ENCODE measurements at regions not wholly inside any gene's neighbourhood (a gene's known extent, or its start where the extent isn't known, plus 50 kb on each side); places are given as distances from the start of the nearest gene placed in this dataset.

- TF ChIP-seq FOS (IDR thresholded peaks at IDR 0.05; ENCODE audit: borderline replicate concordance, insufficient read depth, low read length) (no peak), POLR2A (IDR thresholded peaks at IDR 0.05; ENCODE audit: low read depth, low read length) (no peak), CTCF (IDR thresholded peaks at IDR 0.05; ENCODE audit: extremely low read depth in 1 of 2, insufficient read depth in 1 of 2, low read depth in 1 of 2, low read length in 2 of 2) (no peak), JUN (IDR thresholded peaks at IDR 0.05; ENCODE audit: borderline replicate concordance, insufficient read depth, insufficient read length, low read depth) (no peak), EZH2 (IDR thresholded peaks at IDR 0.05; ENCODE audit: borderline replicate concordance, low read depth, low read length, severe bottlenecking) (no peak), MYC (IDR thresholded peaks at IDR 0.05; ENCODE audit: low read depth, low read length) (no peak), GATA2 (IDR thresholded peaks at IDR 0.05; ENCODE audit: insufficient read depth, insufficient read length, low read depth, low read length) (no peak), MAX (IDR thresholded peaks at IDR 0.05; ENCODE audit: insufficient read depth, insufficient read length) (no peak), POLR2AphosphoS5 (IDR thresholded peaks at IDR 0.05; ENCODE audit: insufficient read depth, low read depth, low read length) (no peak)
- Histone ChIP-seq H3K36me3 (ENCODE audit: control insufficient read depth in 2 of 2, extremely low read depth in 1 of 2, insufficient read depth in 2 of 2, low read length in 2 of 2) (no peaks in the 10 kb centered on the region), H2AFZ (ENCODE audit: low read depth, low read length) (no peak overlapping the region), H3K4me3 (replicated peaks in 1 of 3; ENCODE audit: insufficient read depth in 1 of 3, low read depth in 1 of 3, low read length in 3 of 3) (no peak overlapping the region), H3K4me1 (ENCODE audit: control insufficient read depth, extremely low read depth, insufficient read depth, low read length) (no peaks in the 10 kb centered on the region), H3K9me1 (replicated peaks; ENCODE audit: control insufficient read depth, extremely low read depth, insufficient read depth, low read length) (no peaks in the 10 kb centered on the region), H3K4me2 (ENCODE audit: insufficient read depth, low read length) (no peak overlapping the region), H3K27ac (ENCODE audit: insufficient read depth, low read depth, low read length) (no peak overlapping the region), H3K9ac (replicated peaks; ENCODE audit: extremely low read depth, insufficient read depth, low read length) (no peak overlapping the region), H3K79me2 (ENCODE audit: control insufficient read depth, insufficient read depth, low read length) (no peaks in the 10 kb centered on the region), H4K20me1 (replicated peaks; ENCODE audit: control insufficient read depth, extremely low read depth, insufficient read depth, low read length) (no peaks in the 10 kb centered on the region), H3K27me3 (ENCODE audit: control insufficient read depth in 2 of 2, insufficient read depth in 2 of 2, low read length in 2 of 2) (no peaks in the 10 kb centered on the region), H3K9me3 (replicated peaks; ENCODE audit: control insufficient read depth, insufficient read depth, low read length) (no peaks in the 10 kb centered on the region)
- intact Hi-C loops (cut with micrococcal nuclease), result no loop called here
- FAIRE-seq (no peak), DNase-seq (ENCODE audit: low read depth, low spot score) (no peak)
- BruUV-seq (replicated peaks), result no TSS peak
- dilution Hi-C loops (cut with MboI; ENCODE audit: extremely low pct_ligation_motif_present, low sequenced_read_pairs), result no loop called here
- ChIA-PET POLR2A (no interaction called here), CTCF (no interaction called here)
These were observed 150.5 kb downstream of the MINAR1 start for GRCh38 chr15:79582650-79583049.

Measured in endothelial cell of umbilical vein (primary cell).